DMS53 (cell line): ENCODE measurements at regions not wholly inside any gene's neighbourhood (a gene's known extent, or its start where the extent isn't known, plus 50 kb on each side); places are given as distances from the start of the nearest gene placed in this dataset.
"Not testable (repeated sequence)": the region's sequence is repeated elsewhere in the genome, so short reads cannot be mapped to it uniquely, and the experiment has no call there.

Experiments
- DNase-seq: peaks from one replicate; lab custom pipeline; 2025; lab: John Stamatoyannopoulos, UW

DNA sequence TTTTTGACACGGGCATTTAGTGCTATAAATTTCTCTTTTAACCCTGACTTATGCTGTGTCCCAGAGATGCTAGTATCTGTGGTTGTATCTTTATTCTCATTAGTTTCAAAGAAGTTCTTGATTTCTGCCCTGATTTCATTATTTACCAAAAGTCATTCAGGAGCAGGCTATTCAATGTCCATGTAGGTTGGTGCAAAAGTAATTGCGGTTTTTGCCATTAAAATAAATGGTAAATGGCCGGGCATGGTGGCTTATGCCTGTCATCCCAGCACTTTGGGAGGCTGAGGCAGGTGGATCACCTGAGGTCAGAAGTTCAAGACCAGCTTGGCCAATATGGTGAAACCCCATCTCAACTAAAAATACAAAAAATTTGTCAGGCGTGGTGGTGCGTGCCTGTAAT is 1097.4 kb upstream of the SLIT2 start:
- not testable (repeated sequence) for DNase-seq

- no peak for DNase-seq
Measured at GRCh38 chr4:19152264-19152663, 1099.4 kb upstream of the SLIT2 start.

DNA sequence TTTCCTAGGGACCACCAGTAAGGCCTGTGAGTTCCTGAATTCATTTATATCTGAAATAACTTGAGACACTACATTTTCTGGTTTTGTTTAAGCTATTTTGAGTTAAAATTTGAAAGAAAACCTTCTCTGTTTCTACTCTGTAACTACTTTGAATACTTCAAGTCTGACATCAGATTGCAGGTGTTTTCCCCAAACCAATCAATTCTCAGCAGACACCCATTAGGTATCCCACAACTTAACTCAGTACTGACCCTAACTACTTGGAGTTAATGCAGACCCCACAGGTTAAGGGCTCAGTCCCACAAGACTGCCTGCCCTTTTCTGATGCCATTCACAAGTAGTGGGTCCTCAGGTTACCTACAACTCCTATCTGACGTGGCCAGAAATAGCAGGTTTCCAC is 1100.0 kb upstream of the SLIT2 start:
- no peak for DNase-seq

GRCh38 chr4:19146038-19146437 is 1105.7 kb upstream of the SLIT2 start:
- no peak for DNase-seq

DNA sequence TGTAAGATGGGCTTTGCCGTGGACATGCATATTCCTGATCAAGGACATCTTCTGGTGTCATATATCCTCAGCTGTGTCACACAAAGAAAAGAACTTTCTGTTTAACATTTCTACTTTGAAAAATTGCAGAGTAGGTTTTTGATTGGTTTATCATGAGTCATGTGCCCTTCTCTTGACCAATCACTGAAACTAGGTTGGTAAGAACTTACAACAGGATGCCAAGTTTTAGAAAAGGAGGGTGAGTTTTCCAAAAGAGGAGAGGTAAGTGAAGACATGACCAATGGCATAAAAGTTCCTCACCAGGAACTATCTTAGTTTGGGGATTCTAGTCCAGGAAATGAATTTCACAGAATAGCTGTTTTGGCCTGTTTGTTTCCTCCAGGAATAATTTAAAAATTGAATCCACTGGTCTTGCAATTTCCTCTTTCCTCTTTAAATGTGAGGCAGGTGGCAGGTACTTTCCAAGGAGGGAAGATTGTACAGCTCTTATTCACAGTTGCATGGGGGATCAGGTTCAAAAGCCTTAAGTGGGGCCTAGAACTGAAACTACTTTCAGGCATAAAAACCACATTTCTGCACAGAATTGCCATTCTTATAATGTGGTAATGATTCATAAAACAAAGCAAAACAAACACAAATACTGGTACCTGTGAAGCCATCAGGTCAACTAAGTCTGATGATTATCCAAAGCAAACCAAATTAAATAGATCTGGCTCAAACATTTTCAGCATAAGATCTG is 1114.5 kb upstream of the LCORL start:
- DNase-seq = no peak

DNA sequence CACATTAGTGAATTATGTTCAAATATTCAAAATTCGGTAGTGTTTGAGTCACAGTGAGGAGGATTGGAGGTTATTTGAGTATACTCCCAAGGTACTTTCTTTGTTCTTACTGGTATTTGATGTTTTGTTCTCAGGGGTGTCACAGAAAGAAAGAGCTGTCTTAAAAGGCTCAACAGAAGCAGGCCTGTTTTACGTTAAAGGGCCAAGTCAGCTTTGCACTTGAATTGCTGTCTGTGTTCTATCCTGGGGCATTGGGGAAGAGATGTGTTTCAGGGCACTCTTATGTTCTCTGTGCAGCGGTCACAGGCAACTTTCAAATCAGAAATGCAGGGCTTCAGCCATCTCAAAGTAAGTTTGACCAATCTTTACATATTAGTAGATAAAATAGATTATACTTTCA is 1113.1 kb upstream of the LCORL start:
- no peak for DNase-seq

DNA sequence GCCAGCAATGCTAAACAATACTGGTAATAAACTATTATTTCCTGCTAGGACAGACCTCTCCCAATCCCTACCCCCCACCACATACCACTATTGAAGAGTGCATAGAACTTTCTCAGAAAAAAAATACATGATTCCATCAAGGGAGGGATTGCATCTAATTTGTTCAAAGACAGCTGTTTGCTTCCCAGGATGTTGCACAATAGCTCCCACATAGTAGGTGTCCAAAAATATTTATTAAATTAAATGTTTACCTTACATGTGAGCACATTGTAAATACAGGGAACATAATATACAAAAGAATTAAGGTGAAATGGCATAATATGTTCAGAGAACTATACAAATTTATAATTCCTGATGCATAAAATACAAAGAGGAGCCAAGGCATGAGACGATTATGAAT is 1111.8 kb upstream of the LCORL start:
- DNase-seq = no peak

- DNase-seq = no peak
Measured at GRCh38 chr4:19130866-19131265, 1109.3 kb upstream of the LCORL start.

DNA sequence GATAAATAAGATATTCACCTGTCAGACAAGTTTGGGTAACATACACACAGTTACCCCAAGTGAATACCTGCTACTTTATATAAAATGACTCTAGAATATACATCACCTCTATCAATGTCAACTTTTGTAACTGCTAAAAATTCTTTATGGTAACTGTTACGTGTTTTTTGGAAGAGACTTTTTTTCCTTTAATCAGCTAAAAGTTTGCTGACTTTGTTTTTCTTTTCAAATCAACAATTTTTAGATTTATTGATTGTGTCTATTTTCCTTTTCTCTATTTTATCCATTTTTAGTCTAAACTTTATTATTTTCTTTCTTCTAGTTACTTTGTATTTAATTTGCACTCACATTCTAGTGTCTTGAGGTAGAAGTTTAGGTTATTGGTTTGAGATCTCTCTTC is 1106.6 kb upstream of the LCORL start:
- DNase-seq = no peak

DNA sequence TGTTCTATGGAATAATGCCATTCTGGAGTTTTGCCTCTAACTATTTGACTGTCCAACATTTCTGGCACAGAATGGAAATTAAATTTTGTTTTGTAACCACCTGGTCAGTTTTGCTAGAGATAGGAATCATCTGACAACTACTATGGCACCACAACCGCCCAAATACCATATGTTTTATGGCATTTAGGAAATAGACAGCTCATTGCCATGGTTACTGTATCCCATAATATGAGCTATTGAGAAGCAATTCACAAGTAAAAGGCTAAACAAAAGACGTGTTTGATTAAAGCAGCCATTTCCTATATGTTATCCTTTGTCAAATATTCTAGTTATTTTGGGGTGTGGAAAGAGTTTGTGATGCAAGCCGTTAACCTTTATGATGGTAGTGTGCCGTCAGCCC is 1105.3 kb upstream of the LCORL start:
- no peak for DNase-seq

DNA sequence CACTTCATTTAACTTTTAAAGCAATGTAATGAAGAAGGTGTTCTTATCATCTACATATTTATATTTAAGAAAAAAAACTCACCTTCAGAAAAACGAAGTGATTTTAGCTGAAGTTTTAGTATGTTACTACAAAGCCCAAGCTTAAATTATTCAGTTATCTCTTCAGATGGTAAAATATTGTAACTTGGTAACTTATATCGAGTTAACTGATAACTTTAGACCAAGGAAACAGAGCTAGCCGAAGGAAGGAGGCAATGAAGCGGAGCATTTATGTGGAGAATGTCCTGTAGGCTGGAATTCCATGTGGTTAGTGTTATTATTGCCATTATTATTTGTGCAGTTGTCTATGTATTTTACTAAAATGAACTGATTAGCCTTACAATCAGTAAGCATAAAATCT is 1102.1 kb upstream of the LCORL start:
- no peak for DNase-seq

DNA sequence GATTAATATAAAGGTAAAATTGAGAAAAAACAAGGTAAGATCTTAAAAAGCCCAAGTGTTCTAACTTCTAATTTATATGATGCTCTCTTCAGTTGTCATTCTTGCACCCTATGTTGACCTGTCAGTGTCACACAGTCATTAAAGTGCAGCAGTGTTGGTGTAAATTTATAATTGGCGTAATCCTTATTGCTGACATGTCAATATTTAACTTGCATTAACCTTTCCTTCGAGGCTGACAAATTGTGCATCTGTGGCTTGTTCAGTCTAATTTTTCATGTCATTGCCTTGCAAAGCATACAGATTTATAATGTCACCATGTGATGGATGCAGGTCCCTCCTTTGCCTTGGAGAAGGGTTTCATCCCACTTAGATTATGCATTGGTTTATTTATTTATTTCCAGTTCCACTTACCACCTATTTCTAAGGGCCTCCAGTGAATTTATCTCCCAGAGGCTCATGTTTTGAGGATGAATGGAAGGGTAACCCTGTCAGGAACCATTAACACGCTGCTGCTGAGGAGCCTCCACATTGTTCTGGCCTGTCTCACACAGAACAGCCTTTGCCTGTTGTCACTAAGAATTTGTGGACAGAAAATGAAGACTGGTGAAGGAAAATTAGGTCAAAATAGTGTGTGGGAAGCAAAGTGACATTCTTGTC is 1098.5 kb upstream of the LCORL start:
- no peak for DNase-seq

- DNase-seq = no peak
Measured at GRCh38 chr4:19117022-19117421, 1095.5 kb upstream of the LCORL start.

- no peak for DNase-seq
Measured at GRCh38 chr4:19104176-19104575, 1082.6 kb upstream of the LCORL start.

DNA sequence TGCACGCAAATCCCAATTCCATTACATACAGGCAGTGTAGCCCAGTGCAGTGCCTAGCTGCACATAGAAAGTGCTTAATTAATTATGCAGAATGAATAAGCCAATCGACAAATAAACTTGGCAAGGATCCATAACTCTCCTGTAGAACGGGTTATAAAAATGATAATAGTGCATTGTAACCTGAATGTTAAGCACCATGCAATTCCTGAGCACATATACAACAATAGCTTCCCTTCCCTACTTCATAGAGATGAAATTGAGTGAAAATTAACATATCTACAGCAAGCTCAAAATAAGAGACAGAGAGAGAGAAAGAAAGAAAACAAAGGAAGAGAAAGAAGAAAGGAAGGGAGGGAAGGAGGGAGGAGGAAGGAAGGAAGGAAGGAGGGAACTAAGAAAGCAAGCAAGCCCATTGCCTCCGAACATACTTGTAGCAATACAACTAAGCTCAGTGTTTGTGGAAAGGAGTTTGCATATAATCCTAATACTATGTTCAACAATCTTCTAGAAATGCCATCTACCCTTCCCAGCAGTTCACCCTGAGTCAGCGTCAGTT is 1074.0 kb upstream of the LCORL start:
- no peak for DNase-seq

- no peak for DNase-seq
Measured at GRCh38 chr4:19093951-19094350, 1072.4 kb upstream of the LCORL start.

DNA sequence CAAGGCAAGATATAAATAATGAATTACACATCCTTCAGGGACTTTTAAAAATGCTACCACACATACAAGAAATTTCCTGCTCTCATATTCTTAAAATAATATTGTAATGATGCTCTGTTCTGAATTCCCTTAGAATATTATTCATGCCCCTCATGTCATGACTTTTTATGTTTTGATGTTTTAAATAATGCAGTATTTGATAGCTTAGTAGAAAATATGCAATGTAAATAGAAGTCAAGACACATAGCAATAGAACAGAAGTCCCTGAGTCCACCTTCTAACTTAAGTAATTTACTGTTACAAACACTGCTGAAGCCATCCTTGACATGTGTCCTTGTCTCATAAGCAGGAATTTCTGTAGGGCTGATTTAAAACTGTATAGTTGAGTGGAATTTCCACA is 1071.2 kb upstream of the LCORL start:
- DNase-seq = no peak

DNA sequence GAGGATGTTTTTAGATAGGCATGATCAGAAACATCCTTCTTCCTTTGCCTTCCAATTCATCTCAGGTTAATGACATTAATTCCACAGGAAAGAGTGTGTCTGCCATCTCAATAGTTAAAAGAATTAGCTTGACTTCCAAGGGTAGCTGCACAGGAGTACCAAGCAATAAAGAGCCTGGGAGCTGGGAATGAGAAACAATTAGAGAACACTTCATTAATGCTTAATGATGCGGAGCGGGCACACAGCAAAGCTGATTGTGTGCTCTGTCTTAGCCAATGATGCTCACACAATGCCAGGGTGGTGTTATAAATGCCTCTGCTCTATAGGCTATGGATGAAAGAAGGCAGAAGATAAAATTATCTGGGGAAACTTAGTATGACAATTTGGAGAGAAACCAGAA is 1052.5 kb upstream of the LCORL start:
- no peak for DNase-seq

DNA sequence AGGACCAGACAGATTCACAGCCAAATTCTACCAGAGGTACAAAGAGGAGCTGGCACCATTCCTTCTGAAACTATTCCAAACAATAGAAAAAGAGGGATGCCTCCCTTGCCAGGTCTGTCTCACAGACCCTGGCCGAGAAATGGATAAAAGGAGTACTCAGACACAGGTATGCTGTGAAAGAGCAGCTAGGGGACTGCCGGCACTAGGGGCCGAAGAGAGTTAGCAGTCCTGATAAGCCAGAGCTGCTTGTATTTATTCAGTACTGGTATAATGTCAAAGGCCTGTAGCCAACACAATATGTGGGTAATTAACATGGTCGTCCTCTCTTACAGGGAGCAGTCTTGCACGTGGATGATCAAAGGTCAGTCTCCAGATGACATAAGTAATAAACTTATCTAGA is 1042.1 kb upstream of the LCORL start:
- no peak for DNase-seq

DNA sequence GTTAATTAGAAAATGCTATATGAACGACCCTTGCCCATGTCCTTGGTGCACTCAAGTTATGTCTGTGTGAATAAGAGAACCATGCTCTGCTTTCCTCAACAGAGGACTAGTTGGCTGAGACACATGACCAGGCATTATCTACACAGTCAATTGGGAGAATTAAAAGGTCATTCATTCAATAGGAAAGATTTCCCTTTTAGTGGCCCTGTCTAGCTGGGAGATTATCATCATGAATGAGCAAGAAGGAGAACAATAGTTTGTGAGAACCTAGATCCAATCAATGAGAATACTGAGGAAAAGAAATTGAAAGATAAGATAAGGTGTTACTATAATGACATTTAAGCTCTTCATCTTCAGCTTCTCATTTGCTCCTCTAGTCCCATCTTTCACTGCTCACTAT is 1033.4 kb upstream of the LCORL start:
- no peak for DNase-seq

GRCh38 chr4:19051831-19052230 is 1030.3 kb upstream of the LCORL start:
- DNase-seq = no peak

DNA sequence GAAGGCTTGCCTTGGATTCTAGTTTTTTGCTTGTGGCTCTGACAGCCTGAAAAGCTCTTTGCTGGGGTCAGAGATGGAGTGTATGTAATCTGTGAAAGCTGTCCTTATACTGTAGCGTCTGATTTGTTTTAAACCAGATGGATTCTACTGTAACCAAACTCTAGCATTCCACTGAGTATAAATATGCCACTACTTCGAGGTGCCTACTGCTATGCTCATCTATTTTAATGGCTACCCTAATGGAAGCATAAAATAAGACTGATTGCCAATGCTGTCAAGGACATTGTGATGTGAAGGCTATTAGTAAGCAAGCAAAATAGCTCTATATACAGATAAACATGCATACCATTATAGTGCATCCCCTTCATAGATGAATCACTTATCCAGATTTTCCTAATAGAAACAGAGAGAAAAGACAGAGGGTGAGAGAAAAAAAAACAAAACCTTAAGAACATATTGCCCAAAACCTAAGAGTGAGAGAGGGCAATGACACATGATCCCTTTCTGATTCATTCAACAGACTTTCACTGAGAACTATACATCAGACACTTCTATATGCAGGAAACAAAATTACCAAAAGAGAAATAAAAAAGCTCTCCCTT is 1025.8 kb upstream of the LCORL start:
- DNase-seq = no peak

- DNase-seq = no peak
Measured at GRCh38 chr4:19039816-19040215, 1018.3 kb upstream of the LCORL start.
